Small intestine (tissue), 7 donors: ENCODE measurements at regions not wholly inside any gene's neighbourhood (a gene's known extent, or its start where the extent isn't known, plus 50 kb on each side); places are given as distances from the start of the nearest gene placed in this dataset.

Experiments
- DNase-seq, 2 donors: peaks; one replicate each; pipeline versions ENCODE4 v3.0.0 to v3.0.0-alpha.2; 2013
- FAIRE-seq: peaks from 2 replicates; lab custom pipeline; 2012; peaks lifted over from hg19 to GRCh38; lab: Jason Lieb, UNC
- H3K27ac ChIP-seq, 3 donors: one replicate each; pipeline ENCODE4 v1.5.1; 2013; ENCODE audit warnings: low read length in 2 of 3, mild to moderate bottlenecking in 2 of 3, control low read depth in 1 of 3, inconsistent platforms in 1 of 3, low read depth in 1 of 3, moderate library complexity in 1 of 3
- H3K27me3 ChIP-seq, 3 donors: one replicate each; pipeline ENCODE4 v1.6.1; 2013; ENCODE audit warnings: low read length in 3 of 3, inconsistent platforms in 1 of 3; ENCODE audit not compliant: control insufficient read depth in 3 of 3, insufficient read depth in 3 of 3
- H3K36me3 ChIP-seq, 3 donors: one replicate each; pipeline ENCODE4 v1.6.1; 2013; ENCODE audit warnings: low read length in 3 of 3, inconsistent platforms in 1 of 3, low read depth in 1 of 3, mild to moderate bottlenecking in 1 of 3, moderate library complexity in 1 of 3; ENCODE audit not compliant: control insufficient read depth in 3 of 3, insufficient read depth in 2 of 3
- H3K4me1 ChIP-seq, 3 donors: one replicate each; pipeline ENCODE4 v1.6.1; 2013; ENCODE audit warnings: low read length in 2 of 3, inconsistent platforms in 1 of 3, low read depth in 1 of 3, mild to moderate bottlenecking in 1 of 3, moderate library complexity in 1 of 3; ENCODE audit not compliant: control insufficient read depth in 3 of 3, insufficient read depth in 2 of 3
- H3K4me3 ChIP-seq, 3 donors: one replicate each; pipeline ENCODE4 v1.5.1; 2013; ENCODE audit warnings: low read length in 3 of 3, control low read depth in 1 of 3, inconsistent platforms in 1 of 3, low read depth in 1 of 3, mild to moderate bottlenecking in 1 of 3, moderate library complexity in 1 of 3
- H3K9me3 ChIP-seq, 2 donors: one replicate each; pipeline ENCODE4 v1.6.1; 2013; ENCODE audit warnings: low read depth in 1 of 2, low read length in 1 of 2; ENCODE audit not compliant: control insufficient read depth in 2 of 2, insufficient read depth in 1 of 2
- WGBS, 3 donors: extraction: QIAGEN DNeasy Blood & Tissue Kit; methylation state at CpG; one replicate each; pipeline ENCODE4 v1.1.7; 2013; 5-methylcytosine and 5-hydroxymethylcytosine counted together
- donor health status: healthy with polysubstance abuse.
- donor health status: control.
- donor health status: control.
- donor health status: Bipolar disorder and iron deficiency.
- donor health status: healthy.

GRCh38 chr4:122528879-122529278 lies 72.4 kb upstream of the IL2 start:
- no peaks in the 10 kb centered on the region for H3K36me3 ChIP-seq
- FAIRE-seq, result no peak
- peaks cover 0 to 5% of the 10 kb centered on the region in 2 donors for H3K9me3 ChIP-seq
- DNase-seq, result no peak
- no peaks in the 10 kb centered on the region for H3K4me1 ChIP-seq
- no peak overlapping the region for H3K4me3 ChIP-seq
- H3K27ac ChIP-seq, result no peak overlapping the region
- no peaks in the 10 kb centered on the region for H3K27me3 ChIP-seq
- 42 to 62% (median 50%) methylated on average over 3 of the region's 3 CpGs for WGBS, 3 donors

GRCh38 chr4:122525865-122526264 lies 69.3 kb upstream of the IL2 start:
- Histone ChIP-seq H3K9me3 (peaks cover 0 to 5% of the 10 kb centered on the region in 2 donors), H3K27ac (no peak overlapping the region), H3K27me3 (no peaks in the 10 kb centered on the region), H3K36me3 (no peaks in the 10 kb centered on the region), H3K4me3 (no peak overlapping the region), H3K4me1 (no peaks in the 10 kb centered on the region)
- WGBS, 3 donors, result 9 to 39% (median 36%) methylated on average over 1 of the region's 1 CpG
- no peak for DNase-seq
- FAIRE-seq, result no peak

GRCh38 chr4:122524176-122524575 lies 67.7 kb upstream of the IL2 start:
- Histone ChIP-seq H3K27me3 (no peaks in the 10 kb centered on the region), H3K36me3 (no peaks in the 10 kb centered on the region), H3K4me1 (no peaks in the 10 kb centered on the region), H3K9me3 (peaks cover 0 to 5% of the 10 kb centered on the region in 2 donors), H3K4me3 (no peak overlapping the region), H3K27ac (no peak overlapping the region)
- FAIRE-seq, result no peak
- no peak for DNase-seq

- no peak for FAIRE-seq
- Histone ChIP-seq H3K4me1 (no peaks in the 10 kb centered on the region), H3K9me3 (peaks cover 0 to 5% of the 10 kb centered on the region in 2 donors), H3K27me3 (no peaks in the 10 kb centered on the region), H3K36me3 (no peaks in the 10 kb centered on the region), H3K4me3 (no peak overlapping the region), H3K27ac (no peak overlapping the region)
- 54 to 83% (median 72%) methylated on average over 1 of the region's 1 CpG for WGBS, 3 donors
- DNase-seq, result no peak
Measured at GRCh38 chr4:122522944-122523343, 66.4 kb upstream of the IL2 start.

GRCh38 chr4:122517345-122517744 lies 60.8 kb upstream of the IL2 start:
- Histone ChIP-seq H3K27me3 (no peaks in the 10 kb centered on the region), H3K9me3 (no peaks in the 10 kb centered on the region), H3K4me3 (no peak overlapping the region), H3K36me3 (no peaks in the 10 kb centered on the region), H3K4me1 (no peaks in the 10 kb centered on the region), H3K27ac (no peak overlapping the region)
- DNase-seq (no peak), FAIRE-seq (no peak)
- WGBS, 3 donors, result 71 to 90% (median 74%) methylated on average over 1 of the region's 1 CpG

GRCh38 chr4:122516376-122516775 lies 59.9 kb upstream of the IL2 start:
- WGBS, 3 donors, result 63 to 75% (median 66%) methylated on average over 1 of the region's 1 CpG
- H3K27me3 ChIP-seq, result peaks cover 0 to 2% (median 0%) of the 10 kb centered on the region in 3 donors
- H3K9me3 ChIP-seq, result no peaks in the 10 kb centered on the region
- no peaks in the 10 kb centered on the region for H3K4me1 ChIP-seq
- DNase-seq, result no peak
- FAIRE-seq, result no peak
- H3K27ac ChIP-seq, result no peak overlapping the region
- no peak overlapping the region for H3K4me3 ChIP-seq
- H3K36me3 ChIP-seq, result no peaks in the 10 kb centered on the region

- 44 to 61% (median 53%) methylated on average over 3 of the region's 3 CpGs for WGBS, 3 donors
- H3K27ac ChIP-seq, result no peak overlapping the region
- peaks cover 0 to 2% (median 0%) of the 10 kb centered on the region in 3 donors for H3K27me3 ChIP-seq
- H3K9me3 ChIP-seq, result no peaks in the 10 kb centered on the region
- DNase-seq (no peak), FAIRE-seq (no peak)
- no peak overlapping the region for H3K4me3 ChIP-seq
- H3K4me1 ChIP-seq, result no peaks in the 10 kb centered on the region
- no peaks in the 10 kb centered on the region for H3K36me3 ChIP-seq
Measured at GRCh38 chr4:122514671-122515070, 58.1 kb upstream of the IL2 start.

GRCh38 chr4:122512430-122512829 lies 55.9 kb upstream of the IL2 start:
- Histone ChIP-seq H3K9me3 (no peaks in the 10 kb centered on the region), H3K27ac (no peak overlapping the region), H3K36me3 (no peaks in the 10 kb centered on the region), H3K27me3 (peaks cover 0 to 2% (median 0%) of the 10 kb centered on the region in 3 donors), H3K4me1 (no peaks in the 10 kb centered on the region), H3K4me3 (no peak overlapping the region)
- DNase-seq, result no peak
- FAIRE-seq, result no peak

- H3K27me3 ChIP-seq, result peaks cover 0 to 2% (median 0%) of the 10 kb centered on the region in 3 donors
- H3K9me3 ChIP-seq, result no peaks in the 10 kb centered on the region
- 22 to 40% (median 27%) methylated on average over 1 of the region's 1 CpG for WGBS, 3 donors
- H3K27ac ChIP-seq, result no peak overlapping the region
- FAIRE-seq, result no peak
- no peak for DNase-seq
- no peaks in the 10 kb centered on the region for H3K36me3 ChIP-seq
- no peak overlapping the region for H3K4me3 ChIP-seq
- no peaks in the 10 kb centered on the region for H3K4me1 ChIP-seq
Measured at GRCh38 chr4:122508083-122508482, 51.6 kb upstream of the IL2 start.
